GM21717 (cell line): ENCODE measurements at regions not wholly inside any gene's neighbourhood (a gene's known extent, or its start where the extent isn't known, plus 50 kb on each side); places are given as distances from the start of the nearest gene placed in this dataset.

ENCODE experiments used
- ATAC-seq: cut with Tn5 transposase; IDR thresholded peaks from one replicate; pipeline ENCODE4 v1.9.1; 2021; ENCODE audit warnings: mild to moderate bottlenecking, moderate library complexity; ENCODE audit not compliant: unreplicated experiment

DNA sequence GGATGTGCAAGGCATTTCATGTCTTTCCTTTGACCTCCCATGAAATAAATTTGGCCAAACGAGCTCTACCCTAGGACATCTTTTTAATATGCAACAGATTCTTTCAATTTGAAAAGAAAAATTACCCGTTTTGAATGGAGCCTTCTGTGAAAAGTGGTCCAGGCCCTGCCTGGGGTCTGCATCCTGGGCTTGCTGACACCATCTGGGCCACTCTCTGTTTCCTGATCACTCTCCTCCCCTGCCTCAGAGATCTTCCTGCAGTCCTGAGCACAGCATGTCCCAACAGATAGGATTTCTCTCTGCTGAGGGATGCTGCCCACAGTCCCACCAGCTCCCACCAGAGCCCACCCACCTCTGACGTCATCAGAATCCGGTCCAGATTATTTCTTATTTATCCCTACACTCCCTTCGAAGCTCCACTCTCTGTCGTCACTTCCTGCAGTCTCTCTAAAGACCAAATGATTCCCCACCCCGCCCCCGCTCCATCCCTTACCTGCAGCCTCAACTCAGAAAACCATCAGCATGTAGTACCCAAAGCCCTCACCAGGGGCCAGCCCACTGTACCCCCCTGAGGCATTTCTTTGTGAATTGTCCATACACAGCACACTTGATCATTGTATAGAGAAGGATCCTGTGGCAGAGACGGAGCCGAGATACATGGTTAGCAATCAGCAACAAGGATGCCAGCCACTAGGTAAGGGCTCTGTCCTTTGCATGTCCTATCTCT, 192.1 kb upstream of the MGMT start:
- ATAC-seq = no peak

DNA sequence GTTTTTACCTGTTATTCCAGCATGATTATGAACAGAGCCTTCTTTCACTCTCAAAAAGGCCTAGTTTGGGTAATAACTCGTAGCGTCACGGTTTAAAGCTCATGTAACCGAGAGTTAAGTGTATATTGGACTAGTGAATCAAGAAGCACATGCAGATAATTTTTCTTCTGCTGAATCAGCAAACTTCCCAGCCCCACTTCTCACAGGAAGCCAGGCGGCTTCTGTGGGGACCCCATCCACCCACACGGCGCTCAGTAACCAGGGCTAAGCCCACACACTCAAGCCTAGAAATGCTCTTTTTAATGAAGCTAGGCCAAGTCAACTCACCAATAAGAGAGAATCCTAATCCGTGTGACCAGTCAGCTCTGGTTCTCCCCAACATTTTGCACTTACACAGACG, 191.2 kb upstream of the MGMT start:
- no peak for ATAC-seq

DNA sequence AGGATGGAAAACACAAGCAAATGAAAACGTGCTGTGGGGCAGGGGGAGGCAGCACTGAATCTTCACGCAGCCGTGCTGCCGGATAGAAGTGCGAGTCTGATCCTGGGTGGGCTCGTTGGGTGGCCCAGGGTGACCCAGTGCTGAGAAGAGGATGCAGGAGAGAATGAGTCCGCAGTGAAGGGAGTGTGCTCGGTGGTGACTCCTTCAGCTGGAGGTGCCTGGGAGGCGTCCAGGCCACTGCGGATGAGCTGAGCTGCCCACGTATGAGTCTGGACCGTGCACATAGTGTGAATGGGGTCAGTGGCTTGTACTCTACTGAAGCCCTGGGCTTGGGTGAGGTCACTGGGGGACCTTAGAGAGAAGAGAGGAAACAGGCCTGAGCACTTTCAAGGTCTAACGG, 190.0 kb upstream of the MGMT start:
- no peak for ATAC-seq

DNA sequence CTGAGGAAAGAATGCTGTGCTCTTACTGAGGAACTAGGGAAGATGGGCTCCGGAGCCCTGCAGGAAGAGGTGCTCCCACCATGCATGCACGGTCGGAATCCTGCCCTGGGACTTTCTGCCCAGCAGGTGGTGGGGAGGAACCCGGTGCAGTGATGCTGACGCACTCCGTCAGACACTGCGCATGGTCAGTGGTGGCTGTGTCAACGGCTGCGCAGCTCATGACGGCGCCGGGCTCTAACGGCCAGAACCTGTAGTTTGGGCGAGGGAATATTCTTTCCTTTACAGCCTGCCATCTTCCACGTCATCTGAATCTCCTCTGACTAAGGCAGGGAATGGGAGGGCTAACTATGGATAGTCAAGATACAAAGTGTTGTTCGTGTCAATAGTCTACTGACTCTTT, 189.2 kb upstream of the MGMT start:
- ATAC-seq = no peak

DNA sequence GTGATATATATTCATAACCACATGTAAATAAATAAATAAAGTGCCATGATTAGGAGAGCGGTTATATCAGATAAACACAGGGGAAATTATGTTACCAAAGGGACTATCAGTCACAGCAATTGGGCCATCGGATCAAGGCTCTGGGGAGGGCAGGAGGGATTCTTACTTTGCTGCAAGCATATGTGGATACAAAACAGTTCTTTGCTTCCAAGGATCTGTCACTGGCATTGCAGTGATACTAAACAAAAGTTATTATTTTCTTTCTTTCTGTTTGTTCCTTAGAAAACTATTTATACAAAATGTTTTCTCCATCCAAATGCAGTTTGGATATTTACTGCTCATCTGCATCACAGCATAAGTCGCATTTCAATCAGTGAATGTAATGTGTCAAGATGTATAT, 188.4 kb upstream of the MGMT start:
- no peak for ATAC-seq

DNA sequence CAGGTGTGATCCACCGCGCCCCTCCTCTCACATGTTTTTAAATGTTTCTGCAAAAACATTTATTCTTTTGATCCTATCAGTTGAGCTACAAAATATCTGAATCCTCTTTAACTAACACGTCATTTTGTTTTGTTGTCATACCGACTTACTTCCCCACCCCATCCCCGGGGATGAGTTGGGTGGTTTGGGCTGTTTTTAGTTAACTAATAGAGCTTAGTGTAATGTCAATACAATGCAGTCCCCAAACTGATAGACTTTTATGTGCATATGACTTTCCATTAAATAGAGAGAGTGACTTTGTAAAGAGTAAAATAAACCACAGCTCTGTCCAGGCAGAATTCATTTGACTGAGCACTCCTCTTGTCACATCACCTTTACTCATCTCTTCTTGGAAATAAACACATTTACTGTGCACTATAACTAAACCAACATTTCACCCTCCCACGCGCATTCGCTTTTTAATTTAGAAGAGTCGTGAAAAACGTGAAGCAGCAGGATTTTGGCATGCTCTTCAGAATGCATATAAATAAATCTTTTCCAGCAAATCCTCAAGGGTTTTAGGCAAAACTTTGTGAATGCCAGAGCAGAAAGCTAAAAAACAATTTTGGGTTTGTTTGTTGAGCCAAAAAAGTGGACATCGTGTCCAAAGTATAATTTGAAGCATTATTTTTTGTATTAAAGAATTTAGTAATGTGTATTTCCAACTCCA, 187.4 kb upstream of the MGMT start:
- no peak for ATAC-seq

DNA sequence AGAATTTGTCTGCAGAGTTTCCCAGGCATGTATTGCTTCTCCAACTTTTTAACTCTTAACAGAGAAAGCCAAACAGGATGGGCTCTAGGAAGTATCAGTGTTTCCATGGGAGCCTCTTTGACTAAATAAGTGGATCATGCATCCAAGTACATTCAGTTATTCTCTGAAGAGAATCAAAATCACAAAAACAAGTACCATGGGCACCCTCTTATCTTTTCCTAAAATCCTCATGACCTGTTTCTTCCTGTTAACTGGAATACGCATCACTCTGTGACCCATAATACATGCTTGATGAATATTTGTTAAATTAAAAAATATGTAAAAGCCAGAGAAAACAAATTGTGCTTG, 186.9 kb upstream of the MGMT start:
- ATAC-seq = no peak

DNA sequence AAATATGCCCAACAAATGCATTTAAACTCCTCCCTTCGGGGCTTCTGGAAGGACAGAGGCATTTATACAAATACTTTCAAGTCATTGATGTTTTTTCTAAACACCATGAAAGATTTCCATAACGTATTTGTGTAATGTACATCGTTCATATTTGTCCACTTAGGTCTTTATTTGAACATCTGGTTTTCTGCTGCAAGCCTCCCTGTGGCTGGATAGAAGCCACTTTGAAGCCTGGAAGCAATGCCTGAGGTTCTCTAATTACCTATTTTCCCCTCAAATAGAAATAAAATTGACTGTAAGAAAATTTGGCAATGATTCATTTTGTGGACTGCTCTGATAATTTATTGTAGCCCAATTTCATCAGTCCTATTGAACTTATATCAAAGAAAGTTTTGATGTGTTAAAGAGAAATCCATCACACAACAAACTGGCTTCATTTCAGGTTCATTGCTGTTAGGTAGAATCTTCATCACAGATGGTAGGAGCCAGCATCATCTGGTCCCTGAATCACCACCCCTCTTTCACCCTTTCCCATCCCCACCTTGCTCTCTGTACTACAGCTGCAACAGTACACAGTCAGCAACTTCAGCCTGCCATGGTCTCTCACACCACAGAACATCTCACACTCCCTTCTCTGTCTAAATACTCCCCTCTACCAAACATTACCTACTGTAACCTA, 186.0 kb upstream of the MGMT start:
- no peak for ATAC-seq

DNA sequence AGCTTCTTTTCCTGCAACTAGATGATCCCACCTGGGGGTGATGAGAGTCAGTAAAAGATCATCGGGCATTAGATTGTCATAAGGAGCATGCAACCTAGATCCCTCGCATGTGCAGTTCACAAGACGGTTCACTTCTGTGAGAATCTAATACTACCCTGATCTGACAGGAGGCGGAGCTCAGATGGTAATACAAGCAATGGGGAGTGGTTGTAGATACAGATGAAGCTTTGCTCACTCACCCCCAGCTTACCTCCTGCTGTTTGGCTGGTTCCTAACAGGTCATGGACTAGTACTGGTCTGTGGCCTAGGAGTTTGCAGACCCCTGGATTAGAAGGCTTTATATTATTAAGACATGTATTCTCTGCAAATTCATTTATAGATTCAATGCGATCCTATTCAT, 181.6 kb upstream of the MGMT start:
- no peak for ATAC-seq

DNA sequence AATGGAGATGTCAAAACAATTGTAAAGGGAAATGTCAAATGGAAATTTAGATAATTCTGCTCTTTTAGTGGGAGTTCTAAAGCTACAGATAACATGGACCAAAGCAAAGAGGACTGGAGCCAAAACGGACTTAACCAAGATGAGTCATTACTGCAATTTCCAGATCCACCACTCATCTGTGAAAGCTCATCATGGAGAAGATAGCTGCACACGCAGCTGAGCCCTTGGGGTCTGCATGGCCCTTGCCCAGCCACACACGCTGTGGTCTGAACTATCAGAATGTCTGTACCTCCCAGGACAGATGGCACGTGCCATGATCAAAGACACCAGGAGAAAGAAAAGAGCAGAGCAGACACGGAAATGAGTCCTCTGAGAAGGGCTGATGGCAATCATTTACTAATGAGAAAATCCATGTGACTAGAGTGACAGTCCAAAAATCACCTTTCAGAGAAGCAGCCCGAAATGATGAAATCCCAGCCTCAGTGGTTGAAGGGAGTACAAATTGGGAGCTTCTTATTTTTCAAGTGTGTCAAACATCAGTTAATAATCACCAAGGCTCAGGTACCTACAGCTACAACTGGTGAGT, 177.9 kb upstream of the MGMT start:
- no peak for ATAC-seq

DNA sequence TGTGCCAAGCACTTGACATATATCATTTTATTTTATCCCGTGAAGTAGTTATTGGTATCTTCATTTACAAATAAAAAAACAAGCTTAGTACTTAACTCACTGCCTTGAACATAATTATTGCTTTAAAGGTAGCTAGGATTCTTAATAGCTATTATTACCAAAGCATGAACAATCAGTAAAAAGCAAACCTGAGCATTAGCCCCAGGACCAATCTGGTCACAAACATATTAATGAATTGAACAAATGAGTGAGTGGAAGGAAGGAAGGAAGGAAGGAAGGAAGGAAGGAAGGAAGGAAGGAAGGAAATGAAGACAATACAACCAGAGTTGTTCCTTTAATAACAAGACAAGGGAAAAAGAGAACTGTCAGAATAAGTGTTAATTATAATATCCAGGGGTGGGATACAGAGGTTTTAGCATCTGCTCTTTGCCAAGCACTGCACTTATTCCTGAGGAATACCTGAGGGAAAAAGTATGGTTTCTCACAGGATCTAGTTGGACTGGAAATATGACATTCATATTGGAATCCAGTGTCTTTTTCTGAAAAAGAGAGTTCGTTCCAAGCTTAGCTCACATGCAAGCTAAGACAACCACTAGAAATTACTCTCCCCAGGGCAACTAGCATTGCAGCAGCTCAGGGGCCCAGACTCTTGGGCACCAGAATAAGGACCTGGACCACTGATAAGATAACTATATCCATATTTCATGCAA, 172.9 kb upstream of the MGMT start:
- no peak for ATAC-seq

DNA sequence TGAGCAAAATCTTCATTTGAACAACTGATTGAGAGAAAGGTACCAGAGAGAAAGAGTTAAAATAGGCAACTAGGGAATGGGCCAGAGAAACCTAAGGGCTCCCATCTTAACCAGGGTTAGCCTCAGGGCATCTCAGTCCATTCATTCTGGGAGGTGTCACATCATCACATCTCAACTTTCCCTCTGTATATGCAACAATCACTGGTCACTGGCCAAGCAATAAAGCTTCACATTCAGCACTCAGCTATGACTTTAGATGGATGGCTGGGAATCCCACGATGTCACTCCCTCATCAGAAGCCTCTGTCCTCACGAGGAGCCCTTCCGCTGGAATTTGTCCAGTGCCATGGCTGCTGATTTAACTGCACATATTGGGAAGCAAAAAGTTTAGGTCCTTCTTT, 172.1 kb upstream of the MGMT start:
- no peak for ATAC-seq

DNA sequence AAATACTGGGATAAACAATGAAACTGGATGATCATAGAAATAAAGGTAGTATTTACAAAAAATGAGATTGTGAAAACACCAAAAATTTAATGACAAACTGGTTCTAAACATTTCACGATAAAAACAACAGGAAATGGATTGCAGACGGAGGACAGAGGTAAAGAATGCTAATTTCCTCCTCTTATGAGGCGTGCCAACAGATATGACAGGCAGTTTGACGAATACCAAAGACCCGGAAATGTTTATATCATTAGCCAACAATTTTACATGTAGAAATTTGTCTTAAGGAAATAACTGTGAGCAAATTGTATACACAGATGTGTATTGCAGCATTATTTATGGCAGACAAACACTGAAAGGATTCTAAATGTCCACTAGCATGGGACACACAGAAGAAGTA, 162.0 kb upstream of the MGMT start:
- no peak for ATAC-seq

DNA sequence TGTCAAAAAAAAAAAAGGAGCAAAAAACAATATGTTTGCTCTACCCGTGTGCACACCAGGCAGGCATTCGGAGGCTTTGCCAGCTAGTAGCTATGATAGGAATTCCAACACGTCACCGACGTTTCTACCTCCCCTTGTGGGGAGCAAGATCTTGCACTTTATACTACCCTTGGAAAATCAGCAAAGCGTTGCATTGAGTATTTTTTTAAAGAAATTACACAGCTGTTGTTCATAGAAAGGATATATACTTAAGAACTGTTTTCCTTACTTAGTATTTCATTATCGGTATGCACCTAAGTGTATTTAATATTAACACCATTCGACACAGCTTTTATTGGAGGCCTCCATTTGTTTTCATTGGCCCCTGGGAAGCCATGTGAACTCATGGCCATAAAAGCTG, 159.9 kb upstream of the MGMT start:
- ATAC-seq = no peak

DNA sequence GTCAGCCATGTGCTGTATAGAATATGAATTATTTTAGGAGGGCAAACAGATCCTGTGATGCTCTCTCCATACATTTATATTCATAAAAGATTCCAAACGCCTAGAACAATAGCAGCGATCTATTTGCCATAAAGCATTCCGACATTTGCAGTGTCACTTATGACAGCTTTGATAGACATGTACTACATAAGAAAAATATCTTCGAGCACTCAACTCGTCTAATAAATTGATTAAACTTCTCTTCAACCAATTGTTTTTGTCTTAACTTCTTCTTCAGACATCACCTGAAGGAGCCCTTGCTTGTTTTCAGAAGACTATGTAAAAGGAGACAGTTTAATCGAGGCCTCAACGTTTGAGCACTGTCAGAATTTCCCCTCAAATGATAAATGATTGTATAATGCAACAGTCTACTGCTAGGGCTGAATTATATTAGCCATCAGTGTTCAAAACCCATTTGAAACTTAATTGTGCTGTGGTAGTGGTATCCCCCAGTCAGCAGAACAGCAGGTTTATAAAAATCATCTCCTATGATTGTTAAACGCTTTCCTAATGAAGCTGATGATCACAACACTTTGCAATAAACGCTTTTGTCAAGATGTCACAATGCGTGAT, 158.0 kb upstream of the MGMT start:
- ATAC-seq = no peak

DNA sequence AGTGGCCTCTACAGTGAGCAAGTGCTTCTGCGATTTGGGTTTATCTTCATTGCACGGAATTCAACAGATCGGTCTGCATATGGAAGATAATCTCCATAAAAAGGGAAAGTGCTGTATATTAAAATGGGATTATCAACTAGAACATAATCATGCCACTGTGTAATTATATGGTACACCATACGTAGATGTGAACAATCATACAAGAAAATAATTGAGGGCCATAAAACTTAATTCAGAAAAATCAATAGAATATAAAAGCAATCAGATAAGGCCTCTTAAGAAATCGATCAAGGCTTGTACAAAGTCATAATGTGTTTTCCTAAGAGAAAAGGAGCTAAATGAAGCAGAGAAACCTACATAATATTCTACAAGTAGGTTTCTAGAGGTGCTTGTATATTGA, 157.5 kb upstream of the MGMT start:
- ATAC-seq = no peak

DNA sequence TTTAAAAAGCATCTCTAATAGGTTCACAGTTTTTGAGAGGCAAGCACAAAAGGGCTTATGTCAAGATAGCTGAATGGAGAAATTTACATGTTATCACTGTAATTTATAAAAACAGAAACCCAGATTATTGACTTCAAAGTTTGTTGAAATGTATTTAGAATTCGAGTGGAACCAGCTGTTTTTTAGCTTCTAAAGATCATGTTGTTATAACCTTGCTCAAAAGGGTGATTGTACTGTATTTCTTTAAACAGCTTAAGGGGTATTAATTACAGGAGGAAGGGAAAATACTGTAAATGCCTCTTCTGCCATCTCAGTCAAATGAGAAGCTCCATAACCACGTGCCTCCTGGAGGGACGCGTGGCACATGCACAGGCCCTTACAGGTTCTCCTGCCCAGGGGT, 156.2 kb upstream of the MGMT start:
- no peak for ATAC-seq

DNA sequence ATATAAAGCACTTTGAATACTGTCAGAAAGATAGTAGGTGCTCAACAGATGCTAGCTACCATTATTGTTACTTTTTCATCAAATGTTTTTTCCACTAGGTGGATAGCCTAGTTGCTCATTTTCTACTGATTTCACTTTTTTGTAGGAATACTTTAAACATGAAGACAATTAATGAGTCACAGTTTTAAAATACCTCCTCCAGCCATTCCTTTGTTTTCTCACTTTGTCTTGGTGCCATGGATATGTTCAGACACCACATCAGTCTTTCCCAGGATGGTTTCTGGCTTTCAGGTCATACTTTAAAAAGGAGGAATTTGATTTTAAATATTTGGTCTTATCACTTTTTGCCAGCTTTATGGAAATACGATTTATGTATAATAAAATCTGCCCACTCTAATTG, 147.1 kb upstream of the MGMT start:
- ATAC-seq = no peak

DNA sequence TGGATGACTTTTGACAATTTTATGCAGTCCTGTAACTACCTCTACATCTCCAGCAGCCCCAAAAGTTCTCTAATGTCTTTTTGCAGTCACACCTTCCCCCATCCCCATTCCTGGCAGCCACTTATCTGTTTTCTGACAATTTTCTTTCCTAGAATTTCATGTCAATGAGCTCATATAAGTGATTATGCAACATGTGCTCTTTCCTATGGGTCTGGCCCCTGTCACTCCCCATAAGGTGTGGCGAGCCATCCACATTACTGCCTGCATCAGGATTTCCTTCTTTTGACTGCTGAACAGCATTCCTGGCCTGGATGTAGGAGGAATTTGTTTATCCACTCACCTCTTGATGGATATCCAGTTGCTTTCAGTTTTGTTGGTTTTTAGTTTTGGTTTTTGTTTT, 146.7 kb upstream of the MGMT start:
- ATAC-seq = no peak

DNA sequence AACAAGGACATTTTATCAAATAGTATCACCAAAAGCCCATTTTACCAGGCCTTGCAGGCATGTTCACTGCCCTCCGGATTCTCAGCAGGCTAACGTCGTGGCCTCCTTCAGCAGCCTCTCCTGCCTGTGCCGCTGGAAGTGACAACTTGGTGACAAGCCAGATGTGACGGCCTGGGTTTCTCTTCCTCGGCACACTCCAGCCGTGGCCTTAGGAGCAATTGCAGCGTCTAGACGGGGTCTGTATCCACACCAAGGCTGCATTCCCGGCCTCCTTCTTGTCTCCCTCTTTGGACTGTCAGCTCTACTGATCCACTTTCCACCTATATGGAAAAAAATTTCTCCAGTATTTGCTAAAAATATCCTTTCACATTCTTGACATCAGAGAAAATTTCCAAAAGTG, 145.3 kb upstream of the MGMT start:
- no peak for ATAC-seq
